Left ventricle myocardium superior (tissue), 1 donor: ENCODE measurements at regions not wholly inside any gene's neighbourhood (a gene's known extent, or its start where the extent isn't known, plus 50 kb on each side); places are given as distances from the start of the nearest gene placed in this dataset.

ENCODE experiments used
- ATAC-seq: fragments of 200-7000 bp; cut with Tn5 transposase; one replicate; pipeline ENCODE4 v1.9.1; 2020; ENCODE audit warnings: mild to moderate bottlenecking, moderate library complexity
- DNase-seq: peaks from one replicate; pipeline ENCODE4 v3.0.0-alpha.2; 2020
- intact Hi-C: fragments of 100-400 bp; cut with micrococcal nuclease; formaldehyde crosslinking; loops from one replicate; pipeline ENCODE4 v1.11.0; 2022
- donor health status: DM: no; HTN: yes; CAD: no; lungs with severe emphysema.

DNA sequence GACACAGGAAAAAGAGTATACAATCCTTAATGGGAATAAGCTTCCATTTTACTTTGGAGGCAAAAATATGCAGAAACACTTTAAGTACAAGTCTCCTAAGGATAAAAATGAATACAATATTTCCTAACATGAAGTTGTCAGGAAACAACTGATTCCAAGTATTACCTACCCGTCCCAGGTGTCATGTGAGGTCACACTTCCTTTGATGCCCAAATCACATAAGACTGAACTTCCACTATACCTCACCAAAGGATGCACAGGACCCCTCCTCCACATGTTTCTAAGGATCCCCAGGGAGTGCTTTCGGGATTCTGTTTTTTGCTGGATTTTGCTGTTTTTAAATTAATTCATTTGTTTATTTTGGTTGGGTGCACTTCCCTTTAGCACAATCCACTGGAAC is 438.5 kb upstream of the TCF4 start:
- intact Hi-C loops, result no loop called here
- ATAC-seq (no peak), DNase-seq (no peak)

DNA sequence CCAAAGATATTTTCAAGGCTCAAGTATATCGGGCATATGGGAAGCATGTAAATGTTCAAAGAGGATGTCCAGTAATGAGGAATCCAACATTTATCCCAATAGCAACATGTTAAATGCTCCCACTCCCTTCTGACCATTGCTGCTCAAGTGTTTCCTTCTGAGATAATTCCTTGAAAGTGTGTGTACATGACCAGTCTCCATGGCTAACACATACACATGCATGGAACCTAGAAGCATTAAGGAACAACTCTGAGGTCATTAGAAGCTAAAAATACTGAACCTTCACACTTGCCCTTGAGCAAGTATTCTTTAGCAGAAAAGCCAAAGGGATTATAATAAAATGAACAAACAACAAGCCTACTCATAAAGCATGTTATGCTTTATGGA is 433.8 kb upstream of the TCF4 start:
- intact Hi-C loops, result no loop called here
- DNase-seq, result no peak
- ATAC-seq, result no peak

DNA sequence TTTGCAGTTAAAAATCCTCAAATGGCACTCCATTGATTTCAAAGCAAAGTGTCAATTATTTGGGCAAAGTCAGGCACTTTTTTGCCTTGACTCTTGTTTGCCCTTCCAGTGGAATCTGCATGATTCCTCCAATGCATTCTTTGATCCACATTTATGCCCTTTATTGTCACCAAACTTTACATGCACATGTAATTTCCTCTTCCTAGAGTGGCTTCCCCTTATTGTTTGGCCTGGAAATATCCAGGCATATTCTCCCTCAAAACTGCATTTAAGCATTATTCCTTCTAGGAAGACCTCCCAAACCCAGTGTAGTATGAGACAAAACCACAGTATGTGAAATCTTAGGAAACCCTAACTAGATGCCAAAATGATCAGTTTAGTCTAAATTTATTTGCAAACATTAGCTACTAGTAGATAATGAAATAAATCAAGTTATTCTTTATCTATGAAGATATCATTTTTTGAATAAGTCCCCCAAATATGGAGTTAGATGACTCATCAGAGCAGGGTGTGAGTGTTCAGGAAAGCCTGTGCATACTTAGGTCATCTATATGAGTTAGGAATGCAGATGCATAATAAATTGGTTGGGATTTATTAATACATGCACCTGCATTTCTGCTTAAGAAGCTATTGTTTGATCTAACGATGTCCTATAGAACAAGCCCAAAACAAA is 433.3 kb upstream of the TCF4 start:
- no peak for DNase-seq
- ATAC-seq, result no peak
- intact Hi-C loops, result no loop called here

DNA sequence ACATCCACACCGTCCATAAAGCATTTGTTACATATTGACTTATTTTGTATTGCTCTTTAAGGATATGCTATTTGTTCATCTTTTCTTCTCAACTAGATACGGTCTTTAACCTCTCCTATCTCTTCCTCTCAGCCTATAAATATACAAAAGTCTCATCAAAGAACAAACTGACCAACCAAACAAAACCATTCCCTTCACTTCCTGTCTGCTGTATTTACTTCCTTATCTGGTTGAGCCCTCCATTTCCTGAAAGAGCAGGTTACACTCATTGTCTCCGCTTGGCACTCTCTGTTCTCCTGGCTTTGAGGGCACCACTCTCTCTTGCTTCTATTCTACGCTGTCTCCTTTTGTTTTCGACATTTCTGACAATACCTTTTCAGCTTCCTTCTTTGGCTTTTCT is 431.9 kb upstream of the TCF4 start:
- intact Hi-C loops, result no loop called here
- ATAC-seq (no peak), DNase-seq (no peak)

DNA sequence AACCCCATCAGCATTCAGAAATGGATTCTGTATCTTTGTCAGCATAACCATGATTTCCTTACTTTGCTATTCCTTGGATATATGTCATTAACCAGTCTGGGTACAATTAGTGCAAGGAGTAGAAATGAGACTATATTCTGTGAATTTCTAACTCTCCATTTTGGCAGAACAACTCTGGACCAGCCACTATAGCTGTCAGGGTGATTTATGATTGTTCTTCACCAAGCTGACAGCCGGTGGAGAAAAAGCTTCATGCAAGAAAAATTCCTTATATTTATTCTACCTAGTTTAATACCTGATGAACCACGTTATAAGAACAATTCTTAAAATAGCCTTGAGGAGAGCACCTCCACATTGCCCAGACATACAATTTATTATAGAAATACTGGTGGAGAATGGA is 431.2 kb upstream of the TCF4 start:
- intact Hi-C loops, result no loop called here
- DNase-seq (no peak), ATAC-seq (no peak)

DNA sequence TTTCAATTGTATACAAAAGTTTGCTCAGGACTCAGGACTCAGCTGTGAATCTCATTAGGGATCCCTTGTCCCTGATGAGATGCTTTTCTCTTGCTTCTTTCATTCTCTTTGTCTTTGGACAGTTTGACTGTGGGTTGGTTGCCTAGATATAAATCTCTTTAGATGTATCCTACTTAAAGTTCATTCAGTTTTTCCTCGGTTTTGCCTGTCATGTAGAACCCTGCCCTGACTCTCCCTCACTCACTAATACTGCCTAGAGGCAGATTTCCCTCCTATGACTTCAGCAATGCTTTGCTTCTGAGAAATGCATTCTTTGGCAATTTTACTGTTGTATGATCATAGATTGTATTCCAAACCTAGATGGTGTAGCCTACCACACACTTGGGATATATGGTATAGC is 421.4 kb upstream of the TCF4 start:
- DNase-seq (no peak), ATAC-seq (no peak)
- intact Hi-C loops, result no loop called here

DNA sequence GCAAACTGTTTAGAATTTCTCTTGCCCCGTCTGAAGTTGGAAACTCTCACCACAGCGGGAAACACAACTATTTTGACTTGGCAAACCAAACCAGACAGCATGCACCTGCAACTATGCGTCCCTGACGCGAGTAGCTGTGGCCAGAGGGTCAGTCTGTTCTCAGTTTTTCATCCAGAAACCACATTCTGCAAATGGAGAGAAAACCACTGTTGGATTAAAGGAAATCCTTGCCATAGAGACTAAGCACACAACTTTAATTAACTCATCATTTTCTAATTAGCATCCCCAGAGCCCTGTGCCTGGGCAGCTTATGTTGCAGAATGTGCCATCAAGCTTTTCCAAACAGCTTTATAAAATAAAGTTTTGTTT is 415.7 kb upstream of the TCF4 start:
- no peak for DNase-seq
- intact Hi-C loops, result no loop called here
- no peak for ATAC-seq

DNA sequence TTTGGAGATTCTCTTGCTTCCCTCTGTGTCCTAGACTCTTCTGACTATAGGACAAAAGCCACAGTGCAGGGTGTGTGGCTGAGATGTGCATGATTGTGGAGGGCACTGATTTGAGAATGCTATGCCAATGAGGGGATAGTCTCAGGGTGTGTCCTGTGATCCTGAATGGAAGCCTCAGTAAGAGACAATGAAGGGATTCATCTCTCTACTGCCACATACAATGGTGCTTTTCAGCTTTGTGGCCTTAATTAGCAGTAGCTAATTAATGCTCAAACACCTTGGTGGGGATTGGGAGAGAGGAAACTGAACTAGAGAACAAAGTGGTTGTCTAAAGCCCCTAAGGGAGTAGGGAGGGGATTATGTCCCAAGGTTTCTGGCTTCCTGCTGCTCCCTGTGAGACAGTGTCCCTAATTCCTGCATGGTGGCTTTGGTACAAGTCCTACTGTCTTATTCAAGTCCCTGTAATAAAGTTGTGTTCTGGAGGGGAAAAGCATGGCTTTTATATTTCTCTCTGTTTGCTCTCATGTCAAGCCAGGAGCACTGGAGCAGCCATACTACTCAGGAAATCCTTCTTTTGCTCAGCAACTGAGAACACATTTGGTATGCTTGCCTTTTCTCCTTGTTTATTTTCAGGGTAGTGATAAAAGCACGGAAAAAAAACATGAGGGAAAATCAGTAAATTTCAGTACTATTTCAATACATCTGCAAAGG is 415.2 kb upstream of the TCF4 start:
- intact Hi-C loops, result no loop called here
- DNase-seq, result no peak
- no peak for ATAC-seq

DNA sequence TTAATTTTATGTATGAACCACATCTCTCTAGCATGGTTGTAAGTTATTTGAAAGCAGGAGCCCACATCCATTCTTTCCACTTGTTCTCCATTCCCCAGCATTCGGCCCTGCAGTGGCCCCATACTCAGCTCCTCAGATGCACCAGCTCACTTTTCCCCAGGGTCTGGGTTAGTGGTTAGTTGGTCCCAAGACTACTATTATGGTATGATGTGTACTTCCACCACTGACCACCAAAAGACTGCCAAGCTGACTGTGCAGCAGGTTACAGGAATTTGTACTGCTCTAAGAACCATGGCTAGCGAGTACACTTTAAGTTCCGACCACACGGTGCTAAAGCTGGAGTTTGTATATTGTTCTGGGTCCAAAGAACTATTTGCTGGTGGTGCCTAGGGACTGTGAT is 413.6 kb upstream of the TCF4 start:
- ATAC-seq, result no peak
- no peak for DNase-seq
- intact Hi-C loops, result no loop called here

DNA sequence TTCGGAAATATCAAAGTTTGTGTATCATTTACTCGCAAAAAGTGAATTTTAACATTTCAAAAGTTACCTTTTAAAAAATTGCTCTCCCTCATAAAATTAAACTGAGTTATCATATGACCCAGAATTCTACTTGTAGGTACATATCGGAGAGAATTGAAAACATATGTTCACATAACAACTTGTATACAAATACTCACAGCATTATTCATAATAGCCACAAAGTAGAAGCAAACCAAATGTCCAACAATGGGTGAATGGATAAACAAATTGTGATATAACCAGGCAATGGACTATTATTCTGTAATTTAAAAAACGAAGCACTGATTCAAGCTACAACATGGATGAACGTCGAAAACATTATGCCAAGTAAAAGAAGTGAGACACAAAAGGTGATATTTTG is 412.0 kb upstream of the TCF4 start:
- DNase-seq (no peak), ATAC-seq (no peak)
- intact Hi-C loops, result no loop called here

DNA sequence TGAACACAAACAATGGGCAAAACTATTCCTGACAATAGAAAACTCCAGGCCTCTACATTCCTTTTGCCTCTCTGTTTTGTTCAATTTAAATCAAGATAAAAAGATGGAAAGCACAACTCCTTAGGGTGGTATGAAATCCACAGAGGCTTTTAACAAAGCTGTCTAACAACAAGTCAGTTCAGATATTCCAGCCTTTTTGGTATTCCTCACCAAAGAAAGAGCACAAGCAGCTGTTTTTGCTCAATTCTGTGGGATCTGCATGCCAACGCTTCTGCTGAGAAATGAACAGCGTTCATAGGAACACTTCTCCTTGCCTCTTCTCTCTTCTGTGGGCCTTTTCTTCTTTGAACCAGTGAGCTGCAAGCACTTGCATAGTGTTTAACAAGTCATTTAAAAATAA is 411.6 kb upstream of the TCF4 start:
- DNase-seq (no peak), ATAC-seq (peak; percentile 70)
- intact Hi-C loops, result no loop called here

DNA sequence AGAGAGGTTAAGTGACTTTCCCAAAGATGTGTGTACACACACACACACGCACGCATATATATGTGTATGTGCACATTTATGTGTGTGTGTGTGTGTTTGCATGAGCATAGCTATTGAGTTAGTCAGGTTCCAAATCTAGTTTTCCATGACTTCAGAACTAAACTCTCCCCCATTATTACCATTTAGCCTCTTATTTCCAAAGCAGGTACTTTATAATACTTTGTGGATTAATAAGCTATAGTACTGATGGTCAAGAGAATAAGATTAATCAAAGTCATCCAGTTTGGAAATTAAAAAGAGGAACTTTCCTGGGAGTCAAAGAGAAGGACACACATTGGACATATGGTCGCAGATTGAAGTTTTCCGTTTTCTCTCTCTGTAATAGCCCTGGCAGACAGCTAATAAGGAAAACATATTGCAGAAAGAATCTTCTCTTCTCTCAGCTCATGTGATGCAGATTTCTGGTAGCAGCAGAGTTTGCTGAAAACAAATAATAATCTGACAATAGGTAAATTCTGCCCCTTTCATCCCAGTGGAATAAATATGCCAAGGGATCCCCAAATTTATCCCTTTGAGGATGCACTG is 410.9 kb upstream of the TCF4 start:
- ATAC-seq, result no peak
- intact Hi-C loops, result no loop called here
- DNase-seq, result no peak

DNA sequence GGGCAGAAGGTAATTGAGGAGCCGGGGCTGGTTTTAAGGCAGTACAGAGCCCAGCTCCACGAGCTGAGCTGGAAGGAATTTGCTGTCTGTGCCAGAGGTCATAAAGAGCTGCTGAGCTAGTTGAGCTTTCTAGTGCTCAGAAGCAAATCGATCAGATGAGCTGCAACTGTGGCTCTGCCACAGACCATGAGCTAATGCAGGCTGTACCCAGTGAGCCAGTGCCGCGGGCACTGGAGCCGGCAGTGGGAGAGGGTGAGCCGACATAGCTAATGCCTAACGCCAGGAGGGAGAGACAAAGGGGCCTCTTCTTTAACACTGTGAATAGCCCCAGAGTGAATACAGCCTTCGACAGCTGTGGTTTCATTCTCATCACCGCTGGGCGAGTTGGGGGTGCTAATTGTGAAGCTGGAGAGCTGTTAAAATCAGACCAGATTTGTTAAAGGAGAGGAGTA is 410.1 kb upstream of the TCF4 start:
- peak; percentile 62 for ATAC-seq
- intact Hi-C loops, result no loop called here
- DNase-seq, result peak; percentile 28

DNA sequence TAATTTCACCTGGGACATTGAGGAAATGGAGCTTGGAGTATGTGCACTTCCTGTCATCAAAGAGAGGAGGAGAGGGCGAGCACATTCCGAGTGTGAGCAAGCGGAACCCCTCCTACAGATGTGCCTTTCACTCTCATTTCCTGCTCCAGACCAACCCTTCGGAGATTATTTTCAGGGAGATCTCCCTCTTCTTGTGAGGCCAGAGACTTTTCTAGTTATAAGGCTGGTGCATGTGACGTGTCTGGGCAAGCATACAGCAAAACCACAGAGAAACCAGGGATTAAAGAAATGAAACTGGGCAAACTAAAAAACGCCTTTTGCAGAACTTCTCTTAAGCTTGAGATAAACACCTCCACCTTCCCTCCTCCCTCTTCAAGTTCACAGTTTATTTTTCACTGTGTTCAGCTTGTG is 409.2 kb upstream of the TCF4 start:
- intact Hi-C loops, result no loop called here
- ATAC-seq (peak; percentile 43), DNase-seq (no peak)

DNA sequence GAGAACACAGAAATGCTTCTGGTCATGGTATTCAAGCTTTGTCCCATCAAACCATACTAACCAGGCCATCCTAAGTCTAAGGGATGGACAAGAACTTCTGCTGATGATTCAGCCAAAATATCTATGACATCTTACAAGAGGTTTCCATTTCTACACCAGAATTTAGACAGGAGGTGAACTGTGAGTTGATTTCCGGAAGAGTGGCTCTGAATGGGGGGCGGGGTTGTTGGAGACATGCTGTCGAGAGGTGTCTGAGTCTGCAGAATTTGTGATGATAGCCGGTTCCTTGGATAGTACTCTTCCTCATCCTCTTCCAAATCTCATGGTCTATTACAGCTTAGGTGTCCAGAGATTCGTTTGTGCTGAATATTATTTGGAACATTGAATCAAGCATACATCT is 408.7 kb upstream of the TCF4 start:
- no peak for DNase-seq
- ATAC-seq, result no peak
- intact Hi-C loops, result no loop called here

DNA sequence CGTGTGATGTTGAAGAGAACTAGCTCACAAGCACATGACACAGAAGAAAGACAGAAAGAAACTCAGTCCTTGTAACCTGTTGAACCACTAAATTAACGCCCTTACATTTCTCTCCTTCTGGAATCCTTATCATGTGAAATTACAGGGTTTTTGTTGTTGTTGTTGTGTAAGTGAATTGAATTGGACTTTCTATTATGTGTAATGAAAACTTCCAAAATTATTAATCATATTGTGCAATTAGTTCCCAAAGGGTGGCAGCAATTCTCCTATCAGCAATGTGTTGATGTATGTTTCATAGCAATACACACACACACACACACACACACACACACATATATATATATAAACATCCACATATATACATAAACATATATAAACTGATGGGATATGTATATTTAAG is 402.2 kb upstream of the TCF4 start:
- no peak for ATAC-seq
- intact Hi-C loops, result no loop called here

DNA sequence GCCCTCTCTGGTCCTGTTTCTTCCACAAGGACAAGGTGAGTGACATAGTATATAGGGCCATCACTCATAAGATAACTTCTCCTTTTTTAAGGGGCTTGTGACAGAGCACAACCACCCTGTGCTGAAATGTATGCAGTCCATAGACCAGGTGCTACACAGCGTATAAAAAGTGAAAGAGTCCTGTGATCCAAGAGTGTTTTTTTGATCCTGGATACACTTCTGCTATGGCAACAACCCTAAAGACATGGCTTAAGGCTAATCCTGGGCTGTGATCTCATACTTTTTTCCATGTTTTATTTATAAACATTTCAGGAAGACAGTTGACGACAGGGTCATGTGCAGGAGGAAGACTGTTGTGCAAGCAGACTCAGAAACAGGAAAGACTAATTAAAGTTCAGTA is 400.5 kb upstream of the TCF4 start:
- intact Hi-C loops, result no loop called here
- DNase-seq (no peak), ATAC-seq (peak; percentile 97)

More for the DNA sequence above, 402.2 kb upstream of the TCF4 start:
- DNase-seq, result no peak

DNA sequence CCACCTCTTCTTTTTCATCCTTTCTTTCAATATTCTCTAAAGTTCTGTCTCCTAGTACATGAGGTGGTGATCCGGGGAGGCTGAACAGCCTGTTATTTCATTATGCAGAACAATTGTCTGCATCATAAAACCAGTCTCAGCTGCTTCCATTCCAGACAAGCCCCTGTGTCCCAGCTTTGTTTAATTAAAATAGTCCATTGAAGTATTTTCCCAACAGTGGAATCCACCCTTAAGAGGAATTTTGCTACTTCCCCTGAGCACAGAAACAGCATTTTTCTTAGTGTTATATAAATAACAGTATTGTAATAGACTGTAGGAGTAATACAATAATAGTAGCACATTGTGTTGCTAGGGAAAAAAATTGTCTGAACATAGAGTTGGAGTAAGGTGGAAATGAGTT is 395.4 kb upstream of the TCF4 start:
- peak; percentile 64 for ATAC-seq
- intact Hi-C loops, result no loop called here
- no peak for DNase-seq

DNA sequence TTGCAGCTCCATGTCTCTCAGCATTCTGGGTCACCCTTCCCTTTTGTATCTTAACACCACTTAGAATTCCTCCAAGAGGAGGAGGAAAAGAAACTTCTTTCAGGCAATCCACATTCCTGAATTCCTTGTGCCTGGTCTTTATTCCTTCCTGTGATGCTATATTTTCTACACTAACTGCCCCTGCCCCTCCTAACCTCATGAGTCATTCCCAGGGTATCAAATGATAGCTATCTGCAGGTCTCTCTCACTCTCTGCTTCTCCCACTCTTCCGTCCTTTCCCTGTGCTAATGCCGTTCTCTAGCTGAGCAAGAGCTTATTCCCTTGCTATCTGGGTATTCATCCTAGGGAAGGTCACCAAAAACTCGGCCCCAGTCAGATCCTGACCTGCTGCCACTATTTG is 395.0 kb upstream of the TCF4 start:
- DNase-seq (no peak), ATAC-seq (peak; percentile 22)
- intact Hi-C loops, result no loop called here

DNA sequence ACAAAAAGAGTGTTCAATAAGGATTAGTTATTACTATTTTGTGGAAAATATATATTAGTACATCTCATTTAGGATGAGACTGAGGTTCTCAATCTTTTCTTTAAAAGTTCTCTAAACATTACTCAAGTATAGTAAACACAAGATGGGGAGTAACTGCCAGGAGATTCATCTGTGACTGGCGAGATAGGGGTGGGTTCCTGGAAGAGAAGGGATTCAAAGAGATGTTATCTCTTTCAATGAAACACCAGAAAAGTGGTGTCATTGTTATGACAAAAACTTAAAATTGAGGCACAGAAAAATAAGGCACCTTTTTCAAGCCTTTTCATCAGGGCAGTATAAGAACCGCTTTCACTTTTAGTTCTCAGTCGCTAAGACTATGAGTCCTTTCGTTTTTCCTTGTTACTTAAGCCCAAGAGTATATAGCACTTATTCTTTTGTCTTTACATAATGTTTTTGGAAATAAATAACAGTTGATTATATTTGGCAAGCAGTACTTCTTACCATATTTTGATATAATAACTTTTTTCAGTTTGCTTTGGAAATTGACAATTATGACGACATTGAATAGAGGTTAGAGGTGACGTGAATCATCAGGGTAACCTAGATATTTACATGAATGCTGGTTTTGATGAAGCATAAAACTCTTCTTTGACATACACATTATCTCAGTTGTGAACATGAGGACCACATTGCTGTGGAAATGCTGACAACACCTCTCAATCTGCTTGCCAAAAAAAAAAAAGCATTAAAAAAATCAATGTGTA is 393.9 kb upstream of the TCF4 start:
- intact Hi-C loops, result no loop called here
- DNase-seq (no peak), ATAC-seq (no peak)
